Non-pigmented ciliary epithelial cell (primary cell): ENCODE measurements at regions not wholly inside any gene's neighbourhood (a gene's known extent, or its start where the extent isn't known, plus 50 kb on each side); places are given as distances from the start of the nearest gene placed in this dataset.
"Not testable (repeated sequence)": the region's sequence is repeated elsewhere in the genome, so short reads cannot be mapped to it uniquely, and the experiment has no call there.

Experiments
- DNase-seq: peaks from one replicate; pipeline ENCODE4 v3.0.0-alpha.2; 2010; ENCODE audit warnings: low read depth

GRCh38 chr22:25458631-25459030 lies 105.8 kb upstream of the GRK3 start:
- DNase-seq = not testable (repeated sequence)

- not testable (repeated sequence) for DNase-seq
Observed at GRCh38 chr22:25460682-25461081, 103.8 kb upstream of the GRK3 start.

GRCh38 chr22:25461301-25461700 lies 103.2 kb upstream of the GRK3 start:
- DNase-seq = no peak

GRCh38 chr22:25462474-25463346 lies 101.8 kb upstream of the GRK3 start:
- DNase-seq = not testable (repeated sequence)

GRCh38 chr22:25463347-25463628 lies 101.2 kb upstream of the GRK3 start:
- not testable (repeated sequence) for DNase-seq

- not testable (repeated sequence) for DNase-seq
Observed at GRCh38 chr22:25464326-25464725, 100.1 kb upstream of the GRK3 start.

- no peak for DNase-seq
Observed at GRCh38 chr22:25465949-25466348, 98.5 kb upstream of the GRK3 start.

GRCh38 chr22:25472382-25472781 lies 92.1 kb upstream of the GRK3 start:
- no peak for DNase-seq

GRCh38 chr22:25475257-25476022 lies 89.0 kb upstream of the GRK3 start:
- DNase-seq = no peak

- DNase-seq = no peak
Observed at GRCh38 chr22:25477358-25477757, 87.1 kb upstream of the GRK3 start.

- DNase-seq = no peak
Observed at GRCh38 chr22:25478111-25478510, 86.4 kb upstream of the GRK3 start.

- DNase-seq = no peak
Observed at GRCh38 chr22:25478528-25478927, 85.9 kb upstream of the GRK3 start.

GRCh38 chr22:25480868-25481267 lies 83.6 kb upstream of the GRK3 start:
- not testable (repeated sequence) for DNase-seq

- DNase-seq = no peak
Observed at GRCh38 chr22:25482091-25482760, 82.2 kb upstream of the GRK3 start.

GRCh38 chr22:25482868-25483639 lies 81.4 kb upstream of the GRK3 start:
- no peak for DNase-seq

GRCh38 chr22:25483931-25484330 lies 80.5 kb upstream of the GRK3 start:
- no peak for DNase-seq

- no peak for DNase-seq
Observed at GRCh38 chr22:25484521-25485315, 79.8 kb upstream of the GRK3 start.

GRCh38 chr22:25485626-25486545 lies 78.6 kb upstream of the GRK3 start:
- no peak for DNase-seq

GRCh38 chr22:25487508-25487907 lies 77.0 kb upstream of the GRK3 start:
- DNase-seq = no peak
